A549 (cell line): ENCODE measurements at regions not wholly inside any gene's neighbourhood (a gene's known extent, or its start where the extent isn't known, plus 50 kb on each side); places are given as distances from the start of the nearest gene placed in this dataset.

ENCODE experiments used
- ATAC-seq, 2 experiments: fragments of 200-7000 bp in 1 of 2; fragments of >200 bp in 1 of 2; cut with Nextera tagmentation in 1 of 2; cut with Tn5 transposase in 1 of 2; 3 replicates each; pipeline versions ENCODE4 v1.8.0 to v1.9.1; 2018 to 2020; ENCODE audit warnings: mild to moderate bottlenecking in 1 of 2, moderate library complexity in 1 of 2
- CTCF ChIA-PET: fragments of 300-600 bp; sonication (Branson Sonifier 250); formaldehyde crosslinking; extraction: SDS; loops from one replicate; lab custom pipeline; 2021; ENCODE audit warnings: antibody characterized with exemption, inconsistent platforms; lab: Yijun Ruan, JAX
- POLR2A ChIA-PET: fragments of 350-600 bp; formaldehyde crosslinking; extraction: SDS; loops from one replicate; lab custom pipeline; 2021; ENCODE audit warnings: antibody characterized with exemption, inconsistent platforms; lab: Yijun Ruan, JAX
- DNase-seq, 2 experiments: peaks; one replicate each; pipeline versions ENCODE4 v3.0.0 to v3.0.0-alpha.2; 2011 to 2016; ENCODE audit warnings: low read depth in 1 of 2, low spot score in 1 of 2
- FAIRE-seq: peaks from 2 replicates; lab custom pipeline; 2011; peaks lifted over from hg19 to GRCh38; lab: Jason Lieb, UNC
- H3K27ac ChIP-seq, 2 experiments: fragments of >200 bp; sonication (Bioruptor Twin); formaldehyde crosslinking; 3 replicates each; pipeline ENCODE4 v1.5.1; 2016 to 2017
- H3K4me1 ChIP-seq: fragments of >200 bp; sonication (Bioruptor Twin); formaldehyde crosslinking; 3 replicates; pipeline ENCODE4 v1.6.1; 2016
- H3K4me2 ChIP-seq: fragments of >200 bp; sonication (Bioruptor Twin); formaldehyde crosslinking; 3 replicates; pipeline ENCODE4 v1.6.1; 2016
- H3K4me3 ChIP-seq: fragments of >200 bp; sonication (Bioruptor Twin); formaldehyde crosslinking; 3 replicates; pipeline ENCODE4 v1.5.1; 2016
- H3K9me3 ChIP-seq: fragments of >200 bp; sonication (Bioruptor Twin); formaldehyde crosslinking; 3 replicates; pipeline ENCODE4 v1.6.1; 2016
- BHLHE40 ChIP-seq: IDR thresholded peaks from 2 replicates; pipeline ENCODE4 v1.6.1; 2012; ENCODE audit warnings: low read depth, low read length, inconsistent platforms
- CBX8 ChIP-seq: fragments of 200-600 bp; sonication (generic); IDR thresholded peaks from 2 replicates; pipeline ENCODE4 v1.6.1; 2016
- CHD2 ChIP-seq: fragments of 150-350 bp; IDR thresholded peaks from 2 replicates; pipeline ENCODE4 v1.6.1; 2014; ENCODE audit warnings: low read length; ENCODE audit not compliant: partially characterized antibody
- CHD4 ChIP-seq: fragments of 200-600 bp; sonication (generic); IDR thresholded peaks from 2 replicates; pipeline ENCODE4 v1.6.1; 2016; ENCODE audit warnings: antibody characterized with exemption, mild to moderate bottlenecking, borderline replicate concordance
- EHF ChIP-seq: fragments of 250-450 bp; sonication (Bioruptor Pico); IDR thresholded peaks from 2 replicates; pipeline ENCODE4 v1.5.0; 2020; ENCODE audit warnings: mild to moderate bottlenecking
- EP300 ChIP-seq, 2 experiments: fragments of >200 bp; sonication (Bioruptor Twin); formaldehyde crosslinking; IDR thresholded peaks; 2 replicates in 1 of 2; 3 replicates in 1 of 2; pipeline ENCODE4 v1.6.1; 2016 to 2017
- FOSB ChIP-seq: fragments of 250-450 bp; sonication (Bioruptor Pico); IDR thresholded peaks from 2 replicates; pipeline ENCODE4 v1.5.0; 2020; ENCODE audit warnings: mild to moderate bottlenecking, moderate library complexity
- HDAC2 ChIP-seq: fragments of 200-600 bp; sonication (generic); IDR thresholded peaks from 2 replicates; pipeline ENCODE4 v1.6.1; 2016
- JUN ChIP-seq, 2 experiments: fragments of >200 bp; sonication (Bioruptor Twin); formaldehyde crosslinking; IDR thresholded peaks; 2 replicates in 1 of 2; 3 replicates in 1 of 2; pipeline ENCODE4 v1.6.1; 2016 to 2017
- JUNB ChIP-seq: fragments of >200 bp; sonication (Bioruptor Twin); formaldehyde crosslinking; IDR thresholded peaks from 2 replicates; pipeline ENCODE4 v1.6.1; 2016
- MAZ ChIP-seq: fragments of 150-350 bp; IDR thresholded peaks from 2 replicates; pipeline ENCODE4 v1.6.1; 2014; ENCODE audit warnings: antibody characterized with exemption, low read depth, low read length, borderline replicate concordance
- NFE2L2 ChIP-seq: fragments of 150-350 bp; conservative IDR thresholded peaks from 2 replicates; pipeline ENCODE4 v1.6.1; 2014; ENCODE audit warnings: low read length
- NPAS2 ChIP-seq: fragments of 250-450 bp; sonication (Bioruptor Pico); IDR thresholded peaks from 2 replicates; pipeline ENCODE4 v1.8.0; 2022; ENCODE audit warnings: mild to moderate bottlenecking, moderate library complexity, borderline replicate concordance
- NR3C1 ChIP-seq: fragments of >200 bp; sonication (Bioruptor Twin); formaldehyde crosslinking; IDR thresholded peaks from 3 replicates; pipeline ENCODE4 v1.6.1; 2017
- PBX3 ChIP-seq: IDR thresholded peaks from 2 replicates; pipeline ENCODE4 v1.6.1; 2012
- PHF8 ChIP-seq: fragments of 200-600 bp; sonication (generic); IDR thresholded peaks from 2 replicates; pipeline ENCODE4 v1.6.1; 2016; ENCODE audit warnings: low read depth, mild to moderate bottlenecking, antibody characterized with exemption, moderate library complexity, borderline replicate concordance
- POLR2AphosphoS2 ChIP-seq: conservative IDR thresholded peaks from 2 replicates; pipeline ENCODE4 v1.6.1; 2012; ENCODE audit warnings: low read length, improper control_type of control experiment, inconsistent platforms
- RAD21 ChIP-seq, 2 experiments: fragments of >200 bp in 1 of 2; sonication (Bioruptor Twin) in 1 of 2; formaldehyde crosslinking in 1 of 2; IDR thresholded peaks in 1 of 2; conservative IDR thresholded peaks in 1 of 2; 2 replicates in 1 of 2; 3 replicates in 1 of 2; pipeline ENCODE4 v1.6.1; 2012 to 2018; ENCODE audit warnings: inconsistent platforms in 1 of 2
- RCOR1 ChIP-seq: fragments of 150-350 bp; IDR thresholded peaks from 2 replicates; pipeline ENCODE4 v1.6.1; 2014; ENCODE audit warnings: antibody characterized with exemption, low read length, low read depth
- REST ChIP-seq: fragments of 200-600 bp; sonication (generic); IDR thresholded peaks from 2 replicates; pipeline ENCODE4 v1.6.1; 2016; ENCODE audit warnings: antibody characterized with exemption, mild to moderate bottlenecking, moderate library complexity
- RFX5 ChIP-seq: fragments of 450-650 bp; IDR thresholded peaks from 2 replicates; pipeline ENCODE4 v1.7.1; 2014; ENCODE audit warnings: antibody characterized with exemption, mild to moderate bottlenecking, moderate library complexity
- RNF2 ChIP-seq: fragments of 200-600 bp; sonication (generic); IDR thresholded peaks from 2 replicates; pipeline ENCODE4 v1.6.1; 2016; ENCODE audit warnings: low read depth, mild to moderate bottlenecking, antibody characterized with exemption, moderate library complexity, borderline replicate concordance
- SMC3 ChIP-seq: fragments of >200 bp; sonication (Bioruptor Twin); formaldehyde crosslinking; IDR thresholded peaks from 3 replicates; pipeline ENCODE4 v1.6.1; 2018; ENCODE audit warnings: inconsistent platforms
- USF2 ChIP-seq: fragments of 450-650 bp; IDR thresholded peaks from 2 replicates; pipeline ENCODE4 v1.6.1; 2014; ENCODE audit warnings: antibody characterized with exemption
- ZC3H11A ChIP-seq: fragments of 450-650 bp; IDR thresholded peaks from 2 replicates; pipeline ENCODE4 v1.6.1; 2014; ENCODE audit warnings: antibody characterized with exemption, mild to moderate bottlenecking
- ZFP36 ChIP-seq: fragments of 450-650 bp; IDR thresholded peaks from 2 replicates; pipeline ENCODE4 v1.6.1; 2014; ENCODE audit warnings: borderline replicate concordance; ENCODE audit not compliant: partially characterized antibody
- ZNF302 ChIP-seq: fragments of 250-450 bp; sonication (Bioruptor Pico); IDR thresholded peaks from 2 replicates; pipeline ENCODE4 v1.9.0; 2021; ENCODE audit warnings: inconsistent platforms, mild to moderate bottlenecking, moderate library complexity
- WGBS: methylation state at CpG from one replicate; pipeline ENCODE4 v1.1.6; 2017; ENCODE audit errors: missing lambda C conversion rate; 5-methylcytosine and 5-hydroxymethylcytosine counted together
- TF ChIP-seq, protein P1 (sequence below): fragments of 250-450 bp; sonication (Bioruptor Pico); IDR thresholded peaks from 2 replicates; pipeline ENCODE4 v1.5.0; 2020; ENCODE audit warnings: low read depth, mild to moderate bottlenecking, moderate library complexity
- TF ChIP-seq, protein P2 (sequence below): fragments of >200 bp; sonication (Bioruptor Twin); formaldehyde crosslinking; IDR thresholded peaks from 3 replicates; pipeline ENCODE4 v1.5.1; 2016

DNA sequence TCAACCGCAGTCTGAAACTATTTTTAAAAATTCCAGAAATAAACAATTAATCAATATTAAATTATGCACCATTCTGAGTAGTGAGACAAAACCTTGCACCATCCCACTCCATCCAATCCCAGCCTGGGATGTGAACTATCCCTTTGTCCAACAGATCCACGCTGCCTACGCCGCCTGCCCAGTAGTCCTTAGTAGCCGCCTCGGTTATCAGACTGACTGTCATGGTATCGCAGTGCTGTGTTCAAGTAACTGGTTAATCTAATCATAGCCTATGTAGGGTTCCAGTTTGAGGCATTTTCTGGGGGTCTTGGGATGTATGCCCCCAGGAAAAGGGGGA, 437.7 kb downstream of the HS3ST3B1 start:
- FAIRE-seq (no peak), ATAC-seq (peak; percentile 48 to 50), DNase-seq (peak in 1 of 2 experiments; percentile 34)
- H3K4me1 ChIP-seq, result peaks cover 51% of the 10 kb centered on the region
- H3K4me2 ChIP-seq, result peak overlapping the region; percentile 80
- H3K4me3 ChIP-seq, result 0 out of 3 replicates have a peak overlapping the region, but pooled peaks have one; percentile 4
- H3K27ac ChIP-seq, result peak overlapping the region; percentile 87 to 90
- 72% methylated on average over 7 of the region's 7 CpGs for WGBS
- ChIA-PET POLR2A (no interaction called here), CTCF (interaction anchor here (0.6 to 2.8 kb wide), 6 partner anchors 8 to 356 kb away, joined by 3 to 9 read pairs (median 4); no protein-coding TSS in a partner anchor)
- 0 out of 3 replicates have a peak, but pooled peaks cover 4% of the 10 kb centered on the region for H3K9me3 ChIP-seq
- TF ChIP-seq BHLHE40 (no peak), ZFP36 (peak; percentile 14)
- TF ChIP-seq, all 56 proteins: peak for 1

DNA sequence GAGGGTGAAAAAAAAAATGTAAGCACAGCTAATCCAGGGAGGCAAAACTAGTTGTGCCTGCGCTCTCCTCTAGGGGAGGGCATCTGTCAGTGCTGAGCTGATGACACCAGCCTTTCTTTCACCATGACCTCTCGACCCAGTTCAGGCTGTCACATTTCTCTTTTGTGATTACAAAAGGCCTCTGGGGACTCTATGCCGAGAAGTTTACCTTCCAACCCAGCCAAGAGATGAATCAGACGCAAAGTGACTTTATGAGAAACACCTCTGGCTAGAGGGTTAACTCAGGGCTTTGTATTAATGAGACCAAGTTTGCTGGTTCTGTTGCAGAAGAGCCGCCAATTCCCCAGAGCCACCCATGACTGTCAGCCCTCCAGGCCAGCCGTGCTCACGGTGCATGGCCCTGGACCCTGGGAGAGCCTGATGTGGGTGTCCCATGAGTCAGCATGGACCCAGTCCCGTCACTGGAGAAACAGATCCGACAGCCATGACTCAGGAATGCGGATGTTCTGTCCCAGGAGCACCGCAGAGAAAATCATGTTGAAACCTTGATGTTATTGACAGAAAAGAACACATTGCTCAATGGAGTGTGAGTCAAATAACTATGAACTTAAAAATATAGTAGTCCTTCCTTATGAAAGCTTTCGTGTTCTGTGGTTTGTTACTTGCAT, 437.2 kb downstream of the HS3ST3B1 start:
- WGBS, result under 1% methylated on average over 12 of the region's 12 CpGs
- ChIA-PET POLR2A (no interaction called here), CTCF (interaction anchor here (0.6 to 2.8 kb wide), 6 partner anchors 8 to 405 kb away, joined by 3 to 10 read pairs (median 4); no protein-coding TSS in a partner anchor)
- peak; percentile 97 to 99 for ATAC-seq
- peak; percentile 99 for DNase-seq
- Histone ChIP-seq H3K4me2 (peak overlapping the region; percentile 80), H3K9me3 (0 out of 3 replicates have a peak, but pooled peaks cover under 1% of the 10 kb centered on the region), H3K4me3 (peak overlapping the region; percentile 10; the same call in 1 of the 3 replicates), H3K4me1 (peaks cover 51% of the 10 kb centered on the region), H3K27ac (peak overlapping the region; percentile 87 to 90)
- FAIRE-seq, result peak; percentile 99
- TF ChIP-seq FOSB (CRISPR knock-in tag) (no peak), RFX5 (no peak), RAD21 (conservative IDR thresholded peaks at IDR 0.05 in 1 of 2, IDR thresholded peaks at IDR 0.05 in 1 of 2) (peak; percentile 49 to 71), CHD2 (peak; percentile 11), PHF8 (no peak), EP300 (IDR thresholded peaks at IDR 0.05) (peak; percentile 97 to 98), ZNF302 (CRISPR knock-in tag) (no peak), PBX3 (peak; percentile 70), MAZ (no peak), POLR2AphosphoS2 (no peak), ZFP36 (no peak), EHF (no peak; the same call in 1 of the 2 replicates), ZC3H11A (no peak), BHLHE40 (no peak), REST (no peak), NPAS2 (CRISPR knock-in tag) (no peak), RCOR1 (no peak), HDAC2 (no peak), JUN (IDR thresholded peaks at IDR 0.05) (peak; percentile 98 to 99), NR3C1 (no peak), NFE2L2 (peak; percentile 80), RNF2 (no peak), USF2 (no peak), JUNB (peak; percentile 99), CBX8 (no peak), SMC3 (peak; percentile 71), CHD4 (no peak)
- TF ChIP-seq, protein P1, sequence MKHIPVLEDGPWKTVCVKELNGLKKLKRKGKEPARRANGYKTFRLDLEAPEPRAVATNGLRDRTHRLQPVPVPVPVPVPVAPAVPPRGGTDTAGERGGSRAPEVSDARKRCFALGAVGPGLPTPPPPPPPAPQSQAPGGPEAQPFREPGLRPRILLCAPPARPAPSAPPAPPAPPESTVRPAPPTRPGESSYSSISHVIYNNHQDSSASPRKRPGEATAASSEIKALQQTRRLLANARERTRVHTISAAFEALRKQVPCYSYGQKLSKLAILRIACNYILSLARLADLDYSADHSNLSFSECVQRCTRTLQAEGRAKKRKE, result no peak
- TF ChIP-seq, protein P2, sequence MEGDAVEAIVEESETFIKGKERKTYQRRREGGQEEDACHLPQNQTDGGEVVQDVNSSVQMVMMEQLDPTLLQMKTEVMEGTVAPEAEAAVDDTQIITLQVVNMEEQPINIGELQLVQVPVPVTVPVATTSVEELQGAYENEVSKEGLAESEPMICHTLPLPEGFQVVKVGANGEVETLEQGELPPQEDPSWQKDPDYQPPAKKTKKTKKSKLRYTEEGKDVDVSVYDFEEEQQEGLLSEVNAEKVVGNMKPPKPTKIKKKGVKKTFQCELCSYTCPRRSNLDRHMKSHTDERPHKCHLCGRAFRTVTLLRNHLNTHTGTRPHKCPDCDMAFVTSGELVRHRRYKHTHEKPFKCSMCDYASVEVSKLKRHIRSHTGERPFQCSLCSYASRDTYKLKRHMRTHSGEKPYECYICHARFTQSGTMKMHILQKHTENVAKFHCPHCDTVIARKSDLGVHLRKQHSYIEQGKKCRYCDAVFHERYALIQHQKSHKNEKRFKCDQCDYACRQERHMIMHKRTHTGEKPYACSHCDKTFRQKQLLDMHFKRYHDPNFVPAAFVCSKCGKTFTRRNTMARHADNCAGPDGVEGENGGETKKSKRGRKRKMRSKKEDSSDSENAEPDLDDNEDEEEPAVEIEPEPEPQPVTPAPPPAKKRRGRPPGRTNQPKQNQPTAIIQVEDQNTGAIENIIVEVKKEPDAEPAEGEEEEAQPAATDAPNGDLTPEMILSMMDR, result peak; percentile 38; the same call in 2 of the 3 replicates
